GM23338 (cell line): ENCODE measurements at regions not wholly inside any gene's neighbourhood (a gene's known extent, or its start where the extent isn't known, plus 50 kb on each side); places are given as distances from the start of the nearest gene placed in this dataset.

Source experiments
- ATAC-seq: fragments of 200-7000 bp; cut with Tn5 transposase; 3 replicates; pipeline ENCODE4 v1.9.1; 2020
- DNase-seq: peaks from one replicate; pipeline ENCODE4 v3.0.0-alpha.2; 2015; ENCODE audit warnings: low spot score
- H2AFZ ChIP-seq: fragments of 200-600 bp; sonication (generic); 2 replicates; pipeline ENCODE4 v1.8.0; 2016; ENCODE audit warnings: antibody characterized with exemption, mild to moderate bottlenecking, moderate library complexity
- H3F3A ChIP-seq: fragments of 200-600 bp; sonication (generic); replicated peaks from 2 replicates; pipeline ENCODE4 v1.8.0; 2017; ENCODE audit warnings: antibody characterized with exemption, mixed run types, low read depth
- H3K27ac ChIP-seq: fragments of 200-600 bp; sonication (generic); 2 replicates; pipeline ENCODE4 v1.6.1; 2016; ENCODE audit warnings: low read depth
- H3K27me3 ChIP-seq: fragments of 200-600 bp; sonication (generic); 2 replicates; pipeline ENCODE4 v1.8.0; 2016; ENCODE audit warnings: mild to moderate bottlenecking, mixed run types, moderate library complexity; ENCODE audit not compliant: insufficient read depth
- H3K36me3 ChIP-seq: fragments of 200-600 bp; sonication (generic); 2 replicates; pipeline ENCODE4 v1.8.0; 2016; ENCODE audit warnings: mild to moderate bottlenecking; ENCODE audit not compliant: insufficient read depth
- H3K4me1 ChIP-seq: fragments of 200-600 bp; sonication (generic); 2 replicates; pipeline ENCODE4 v1.8.0; 2016; ENCODE audit warnings: mild to moderate bottlenecking, moderate library complexity; ENCODE audit not compliant: insufficient read depth
- H3K4me2 ChIP-seq: fragments of 200-600 bp; sonication (generic); 2 replicates; pipeline ENCODE4 v1.7.1; 2017; ENCODE audit warnings: mixed run types
- H3K4me3 ChIP-seq: fragments of 200-600 bp; sonication (generic); 2 replicates; pipeline ENCODE4 v1.6.1; 2016; ENCODE audit warnings: mixed run types
- H3K79me2 ChIP-seq: fragments of 200-600 bp; sonication (generic); replicated peaks from 2 replicates; pipeline ENCODE4 v1.8.0; 2017; ENCODE audit warnings: mild to moderate bottlenecking; ENCODE audit not compliant: insufficient read depth
- H3K9me2 ChIP-seq: fragments of 200-600 bp; sonication (generic); 2 replicates; pipeline ENCODE4 v1.8.0; 2017; ENCODE audit not compliant: insufficient read depth
- H4K20me1 ChIP-seq: fragments of 200-600 bp; sonication (generic); replicated peaks from 2 replicates; pipeline ENCODE4 v1.8.0; 2017; ENCODE audit warnings: mild to moderate bottlenecking; ENCODE audit not compliant: insufficient read depth
- H3K27ac Mint-ChIP-seq: 2 replicates; pipeline ENCODE4 v1.8.0; 2020; ENCODE audit warnings: inconsistent platforms, mild to moderate bottlenecking, moderate library complexity, mixed read lengths
- H3K27me3 Mint-ChIP-seq: 3 replicates; pipeline ENCODE4 v1.8.0; 2022; ENCODE audit warnings: low read depth, mild to moderate bottlenecking, moderate library complexity, mixed read lengths, inconsistent platforms; ENCODE audit not compliant: insufficient read depth, poor library complexity
- H3K36me3 Mint-ChIP-seq: 3 replicates; pipeline ENCODE4 v1.8.0; 2021; ENCODE audit warnings: low read depth, mild to moderate bottlenecking, inconsistent platforms, moderate library complexity, mixed read lengths
- H3K4me1 Mint-ChIP-seq: 3 replicates; pipeline ENCODE4 v1.8.0; 2020; ENCODE audit warnings: mild to moderate bottlenecking, inconsistent platforms, mixed read lengths
- H3K4me3 Mint-ChIP-seq: 3 replicates; pipeline ENCODE4 v1.8.0; 2021; ENCODE audit warnings: moderate library complexity, mild to moderate bottlenecking, inconsistent platforms, mixed read lengths
- H3K9me3 Mint-ChIP-seq: 3 replicates; pipeline ENCODE4 v1.8.0; 2020; ENCODE audit warnings: moderate library complexity, mild to moderate bottlenecking, inconsistent platforms, mixed read lengths
- CTCF ChIP-seq, 2 experiments: fragments of 200-600 bp in 1 of 2; sonication (generic) in 1 of 2; conservative IDR thresholded peaks; 2 replicates each; pipeline versions ENCODE4 v1.5.1 to v1.6.1; 2016 to 2017; ENCODE audit warnings: antibody characterized with exemption in 2 of 2, low read depth in 2 of 2, mild to moderate bottlenecking in 2 of 2, moderate library complexity in 1 of 2
- ETS1 ChIP-seq: IDR thresholded peaks from 2 replicates; pipeline ENCODE4 v1.6.1; 2016; ENCODE audit warnings: antibody characterized with exemption
- EZH2 ChIP-seq: fragments of 200-600 bp; sonication (generic); IDR thresholded peaks from one replicate; pipeline ENCODE4 v1.8.0; 2017; ENCODE audit warnings: antibody characterized with exemption, mild to moderate bottlenecking, low read depth; ENCODE audit not compliant: unreplicated experiment
- EZH2phosphoT487 ChIP-seq: fragments of 200-600 bp; sonication (generic); IDR thresholded peaks from one replicate; pipeline ENCODE4 v1.8.1; 2018; ENCODE audit warnings: antibody characterized with exemption; ENCODE audit not compliant: unreplicated experiment
- NANOG ChIP-seq: IDR thresholded peaks from 2 replicates; pipeline ENCODE4 v1.6.1; 2016; ENCODE audit warnings: antibody characterized with exemption, borderline replicate concordance
- POLR2AphosphoS5 ChIP-seq: IDR thresholded peaks from 2 replicates; pipeline ENCODE4 v1.6.1; 2016; ENCODE audit warnings: antibody characterized with exemption, low read depth
- ZNF462 ChIP-seq: fragments of 250-450 bp; sonication (Bioruptor Pico); IDR thresholded peaks from 2 replicates; pipeline ENCODE4 v1.5.0; 2020; ENCODE audit warnings: mild to moderate bottlenecking, moderate library complexity

GRCh38 chr2:19752500-19752899 is 149.3 kb downstream of the TTC32 start:
- H3K4me3 Mint-ChIP-seq: no peak overlapping the region
- no peaks in the 10 kb centered on the region for H4K20me1 ChIP-seq
- H3K36me3 ChIP-seq: no peaks in the 10 kb centered on the region
- H3K9me2 ChIP-seq: no peaks in the 10 kb centered on the region
- H3K27ac ChIP-seq: no peak overlapping the region
- no peak for DNase-seq
- H3K4me2 ChIP-seq: no peak overlapping the region
- no peaks in the 10 kb centered on the region for H3K4me1 ChIP-seq
- no peak overlapping the region for H3K27ac Mint-ChIP-seq
- peaks cover 1% of the 10 kb centered on the region for H3K27me3 Mint-ChIP-seq
- no peak for TF ChIP-seq EZH2phosphoT487
- TF ChIP-seq NANOG: no peak
- no peak overlapping the region for H2AFZ ChIP-seq
- no peaks in the 10 kb centered on the region for H3K27me3 ChIP-seq
- no peaks in the 10 kb centered on the region for H3K9me3 Mint-ChIP-seq
- H3K4me1 Mint-ChIP-seq: no peaks in the 10 kb centered on the region
- no peaks in the 10 kb centered on the region for H3K79me2 ChIP-seq
- ATAC-seq: no peak
- no peak overlapping the region for H3K4me3 ChIP-seq
- H3F3A ChIP-seq: no peaks in the 10 kb centered on the region
- H3K36me3 Mint-ChIP-seq: no peaks in the 10 kb centered on the region

- H3K36me3 ChIP-seq: no peaks in the 10 kb centered on the region
- Mint-ChIP-seq H3K9me3 (no peaks in the 10 kb centered on the region), H3K36me3 (no peaks in the 10 kb centered on the region), H3K4me1 (no peaks in the 10 kb centered on the region), H3K27ac (no peak overlapping the region), H3K27me3 (peaks cover 4% of the 10 kb centered on the region), H3K4me3 (no peak overlapping the region)
- H2AFZ ChIP-seq: no peak overlapping the region
- DNase-seq: no peak
- H3K27ac ChIP-seq: no peak overlapping the region
- no peaks in the 10 kb centered on the region for H3K4me1 ChIP-seq
- H3K27me3 ChIP-seq: no peaks in the 10 kb centered on the region
- no peaks in the 10 kb centered on the region for H4K20me1 ChIP-seq
- TF ChIP-seq ETS1: no peak
- TF ChIP-seq CTCF (conservative IDR thresholded peaks at IDR 0.05; ENCODE audit: low read depth in 2 of 2): no peak
- TF ChIP-seq ZNF462 (CRISPR knock-in tag): no peak
- no peak for TF ChIP-seq POLR2AphosphoS5
- no peak for TF ChIP-seq EZH2
- H3K4me2 ChIP-seq: no peak overlapping the region
- H3K9me2 ChIP-seq: no peaks in the 10 kb centered on the region
- ATAC-seq: no peak
- no peak overlapping the region for H3K4me3 ChIP-seq
- no peaks in the 10 kb centered on the region for H3F3A ChIP-seq
- no peaks in the 10 kb centered on the region for H3K79me2 ChIP-seq
Measured at GRCh38 chr2:19751631-19752030, 150.2 kb downstream of the TTC32 start.
